NCI-H2107 treated with DMSO at 0.1 percent for 48 hours (cell line): ENCODE measurements at regions not wholly inside any gene's neighbourhood (a gene's known extent, or its start where the extent isn't known, plus 50 kb on each side); places are given as distances from the start of the nearest gene placed in this dataset.
A peak's percentile ranks its signal among the peaks of the same experiment; 100 is the strongest.
"Not testable (repeated sequence)": the region's sequence is repeated elsewhere in the genome, so short reads cannot be mapped to it uniquely, and the experiment has no call there.

Experiments used
- DNase-seq: peaks from one replicate; lab custom pipeline; 2025; ENCODE audit not compliant: unreplicated experiment; lab: John Stamatoyannopoulos, UW

DNA sequence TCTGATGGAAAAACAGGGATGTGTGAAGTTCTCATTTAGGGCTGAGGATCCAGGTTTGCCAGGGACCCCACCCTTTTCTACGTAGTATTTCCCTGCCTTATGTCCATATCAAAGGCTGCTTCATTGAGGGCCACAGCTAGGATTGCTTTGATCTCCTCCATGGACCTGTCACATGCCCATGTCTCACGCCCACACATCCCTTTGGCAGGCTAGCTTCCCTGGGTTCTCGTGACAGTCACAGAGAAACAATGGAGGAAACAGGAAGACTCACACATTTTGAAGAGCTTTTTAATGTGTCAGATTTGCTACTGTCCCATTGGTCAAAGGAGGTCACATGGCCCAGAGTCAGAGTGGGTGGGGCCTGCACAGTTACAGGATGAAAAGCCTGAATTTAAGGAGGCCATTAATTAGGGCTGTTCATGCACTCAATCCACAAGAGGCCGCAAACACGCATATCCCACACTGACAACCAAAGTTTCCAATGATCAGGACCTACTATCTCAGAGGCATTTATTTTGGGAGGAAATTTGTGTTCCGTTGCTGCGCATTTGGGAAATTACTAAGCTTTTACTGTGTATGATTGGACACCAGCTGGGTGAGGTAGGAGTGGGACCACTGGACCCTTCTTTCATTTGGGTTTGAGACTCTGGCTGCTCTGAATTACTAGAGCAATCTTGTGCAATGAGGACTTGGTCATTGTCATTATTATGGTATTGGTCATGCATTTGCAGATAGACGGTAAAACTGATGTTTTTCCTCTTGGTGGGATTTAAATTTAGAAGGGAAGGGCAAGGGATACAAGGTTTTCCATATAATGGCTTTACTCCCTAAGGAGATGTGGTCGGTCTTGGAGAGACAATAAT lies 266.2 kb downstream of the KTN1 start:
- DNase-seq = no peak

GRCh38 chr14:55846826-55847446 lies 266.9 kb downstream of the KTN1 start:
- DNase-seq = no peak

- no peak for DNase-seq
These were observed 267.8 kb downstream of the KTN1 start for GRCh38 chr14:55847766-55848165.

- DNase-seq = no peak
These were observed 269.0 kb downstream of the KTN1 start for GRCh38 chr14:55848964-55849363.

DNA sequence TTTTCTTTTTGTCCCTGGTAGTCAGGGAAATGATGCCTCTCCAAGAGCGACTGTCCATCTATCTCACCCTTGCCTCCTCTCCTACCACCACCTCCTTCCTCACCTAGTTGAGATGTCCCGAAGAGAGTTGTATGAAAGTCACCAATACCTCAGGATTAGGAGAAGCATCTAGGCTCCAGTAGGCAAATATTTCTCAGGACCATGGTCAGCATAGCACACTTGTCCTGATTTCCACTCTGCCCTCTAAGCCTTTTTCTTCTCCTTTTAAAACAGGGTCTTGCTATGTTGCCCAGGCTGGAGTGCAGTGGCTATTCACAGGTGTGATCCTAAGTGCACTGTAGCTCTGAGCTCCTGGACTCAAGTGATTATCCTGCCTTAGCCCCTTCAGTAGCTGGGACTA lies 268.4 kb upstream of the PELI2 start:
- DNase-seq = no peak

- no peak for DNase-seq
These were observed 267.4 kb upstream of the PELI2 start for GRCh38 chr14:55850825-55851241.

GRCh38 chr14:55851301-55851700 lies 266.9 kb upstream of the PELI2 start:
- DNase-seq = no peak

- no peak for DNase-seq
These were observed 266.2 kb upstream of the PELI2 start for GRCh38 chr14:55851961-55852360.

DNA sequence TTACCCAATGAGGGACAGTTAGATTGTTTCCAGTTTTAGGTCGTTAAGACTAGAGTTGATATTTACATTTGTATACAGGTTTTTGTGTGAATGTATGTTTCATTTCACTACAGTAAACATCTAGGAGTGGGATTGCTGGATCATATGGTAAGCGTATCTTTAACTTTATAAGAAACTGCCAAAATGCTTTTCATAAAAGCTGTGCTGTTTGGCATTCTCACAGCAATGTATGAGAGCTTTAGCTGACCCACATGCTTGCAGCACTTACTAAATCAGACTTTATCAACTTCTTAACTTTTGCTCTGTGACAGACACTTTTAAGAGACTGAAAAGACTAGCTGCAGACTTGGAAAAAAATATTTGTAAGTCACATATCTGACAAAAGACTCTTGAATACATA lies 262.5 kb upstream of the PELI2 start:
- DNase-seq = no peak

DNA sequence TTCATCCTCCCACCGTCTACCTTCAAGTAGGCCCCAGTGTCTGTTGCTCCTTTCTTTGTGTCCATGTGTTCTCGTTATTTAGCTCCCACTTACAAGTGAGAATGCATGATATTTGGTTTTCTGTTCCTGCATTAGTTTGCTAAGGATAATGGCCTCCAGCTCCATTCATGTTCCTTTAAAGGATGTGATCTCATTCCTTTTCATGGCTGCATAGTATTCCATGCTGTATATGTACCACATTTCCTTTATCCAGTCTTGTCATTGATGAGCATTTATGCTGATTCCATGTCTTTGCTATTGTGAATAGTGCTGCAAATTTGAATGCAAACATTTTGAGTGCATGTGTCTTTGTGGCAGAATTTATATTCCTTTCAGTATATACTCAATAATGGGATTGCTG lies 259.6 kb upstream of the PELI2 start:
- DNase-seq = no peak

GRCh38 chr14:55861561-55861960 lies 256.6 kb upstream of the PELI2 start:
- not testable (repeated sequence) for DNase-seq

- DNase-seq = no peak
These were observed 253.1 kb upstream of the PELI2 start for GRCh38 chr14:55864890-55865655.

DNA sequence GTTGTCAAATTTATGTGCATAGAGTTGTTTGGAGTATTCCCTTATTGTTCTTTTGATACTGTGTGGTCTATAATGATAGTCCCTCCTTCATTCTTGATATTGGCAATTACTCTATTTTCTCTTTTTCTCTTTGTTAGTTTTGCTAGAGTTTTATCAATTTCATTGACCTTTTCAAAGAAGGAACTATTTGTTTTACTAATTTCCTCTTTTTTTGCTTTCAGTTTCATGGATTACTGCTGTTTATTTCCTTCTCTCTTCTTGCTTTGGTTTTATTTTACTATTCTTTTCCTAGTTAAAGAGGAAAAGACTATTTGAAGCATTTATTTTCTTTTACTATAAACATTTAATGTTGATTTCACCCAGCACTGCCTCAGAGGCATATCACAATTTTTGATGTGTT lies 250.9 kb upstream of the PELI2 start:
- DNase-seq = no peak

GRCh38 chr14:55867719-55868118 lies 250.5 kb upstream of the PELI2 start:
- no peak for DNase-seq

GRCh38 chr14:55869397-55870049 lies 248.7 kb upstream of the PELI2 start:
- DNase-seq = no peak

DNA sequence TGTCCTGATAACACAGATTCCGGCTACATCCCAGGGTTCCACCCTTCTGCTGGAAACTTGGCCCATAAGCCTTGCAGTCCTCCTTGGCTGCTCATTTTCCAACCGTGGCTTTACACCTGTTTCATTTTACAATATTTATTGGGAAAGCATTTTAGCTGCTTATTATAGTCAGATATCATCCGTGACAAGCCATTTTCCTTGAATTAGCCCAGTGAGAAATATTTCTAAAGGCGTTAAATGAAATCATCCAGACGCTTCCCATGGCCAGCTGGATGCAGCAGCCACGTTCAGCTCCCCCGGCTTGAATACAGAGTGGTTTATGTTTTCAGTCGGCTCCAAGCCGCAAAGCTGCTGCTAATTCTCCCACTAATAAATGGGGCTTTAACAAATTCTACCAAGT lies 245.0 kb upstream of the PELI2 start:
- no peak for DNase-seq

- no peak for DNase-seq
These were observed 243.4 kb upstream of the PELI2 start for GRCh38 chr14:55874785-55875184.

DNA sequence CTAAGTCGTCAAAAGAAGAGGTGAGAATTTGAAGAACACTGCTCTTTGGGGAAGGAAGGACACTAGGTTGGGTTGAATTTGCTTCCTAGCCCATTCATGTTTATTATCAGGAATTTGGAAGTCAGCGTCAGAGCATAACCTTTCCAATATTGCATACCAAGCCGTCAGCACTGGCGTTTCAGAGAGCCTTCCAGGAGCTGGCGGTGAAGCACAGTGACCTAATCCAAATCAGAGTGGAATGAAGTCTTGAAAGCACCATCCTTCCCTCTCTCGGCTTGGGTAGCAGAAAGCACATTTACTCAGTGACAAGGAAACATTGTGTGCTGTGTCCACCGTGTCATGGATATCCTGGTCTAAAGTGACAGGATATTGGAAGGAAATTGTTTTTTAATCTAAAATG lies 240.3 kb upstream of the PELI2 start:
- DNase-seq = no peak

- no peak for DNase-seq
These were observed 236.5 kb upstream of the PELI2 start for GRCh38 chr14:55881577-55882241.

- no peak for DNase-seq
These were observed 233.4 kb upstream of the PELI2 start for GRCh38 chr14:55884819-55885218.

DNA sequence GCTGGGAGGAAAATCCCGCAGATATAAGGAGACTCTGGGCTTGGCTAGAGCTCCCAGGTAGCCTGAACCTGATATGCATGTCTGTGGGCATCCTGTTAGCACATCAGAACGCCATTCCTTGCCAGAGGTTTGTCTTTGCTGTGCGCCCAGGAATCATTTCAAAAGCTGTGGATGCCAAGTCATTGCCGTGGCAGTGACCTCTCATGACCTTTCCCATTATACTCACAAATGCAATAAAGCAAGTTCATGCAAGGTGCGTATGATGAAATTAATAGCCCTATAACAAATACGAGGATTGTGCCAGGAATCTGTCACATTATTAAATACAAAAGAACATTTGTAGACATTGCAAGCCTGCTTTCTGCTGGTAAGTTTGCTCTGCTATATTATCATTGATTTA lies 229.1 kb upstream of the PELI2 start:
- DNase-seq = peak; percentile 13
